NT2/D1 (cell line): ENCODE measurements at regions not wholly inside any gene's neighbourhood (a gene's known extent, or its start where the extent isn't known, plus 50 kb on each side); places are given as distances from the start of the nearest gene placed in this dataset.

Experiments used
- DNase-seq: peaks from one replicate; pipeline ENCODE4 v3.0.0-alpha.2; 2011; ENCODE audit warnings: low read depth, low spot score
- H3K27me3 ChIP-seq: 2 replicates; pipeline ENCODE4 v1.6.0; 2011; ENCODE audit warnings: mild to moderate bottlenecking; ENCODE audit not compliant: insufficient read length, insufficient read depth
- H3K36me3 ChIP-seq: 2 replicates; pipeline ENCODE4 v1.6.1; 2011; ENCODE audit warnings: mild to moderate bottlenecking, low read length, mixed read lengths; ENCODE audit not compliant: insufficient read depth, insufficient read length
- H3K4me1 ChIP-seq: 2 replicates; pipeline ENCODE4 v1.5.1; 2011; ENCODE audit not compliant: insufficient read depth, insufficient read length
- H3K4me3 ChIP-seq: 2 replicates; pipeline ENCODE4 v1.5.1; 2011; ENCODE audit warnings: low read depth; ENCODE audit not compliant: insufficient read length
- H3K9ac ChIP-seq: 2 replicates; pipeline ENCODE4 v1.6.0; 2011; ENCODE audit warnings: low read depth; ENCODE audit not compliant: insufficient read length
- H3K9me3 ChIP-seq: 2 replicates; pipeline ENCODE4 v1.5.1; 2011; ENCODE audit warnings: mild to moderate bottlenecking, low read length; ENCODE audit not compliant: insufficient read depth
- SUZ12 ChIP-seq: IDR thresholded peaks from 2 replicates; pipeline ENCODE4 v1.6.1; 2011; ENCODE audit not compliant: insufficient read length, insufficient read depth; ENCODE audit errors: extremely low read depth
- YY1 ChIP-seq: IDR thresholded peaks from 2 replicates; pipeline ENCODE4 v1.6.1; 2011; ENCODE audit not compliant: insufficient read length, insufficient read depth
- ZNF274 ChIP-seq: IDR thresholded peaks from 2 replicates; pipeline ENCODE4 v1.6.1; 2011; ENCODE audit warnings: mild to moderate bottlenecking, low read depth, low read length

- Histone ChIP-seq H3K9ac (no peak overlapping the region), H3K36me3 (no peaks in the 10 kb centered on the region)
- TF ChIP-seq SUZ12 = no peak
- no peak for TF ChIP-seq ZNF274
- no peak for TF ChIP-seq YY1
Observed at GRCh38 chr10:90561666-90562065, 296.2 kb downstream of the HTR7 start.

GRCh38 chr10:90571481-90572258 is 286.2 kb downstream of the HTR7 start:
- Histone ChIP-seq H3K4me1 (no peaks in the 10 kb centered on the region), H3K4me3 (no peak overlapping the region), H3K9me3 (no peaks in the 10 kb centered on the region), H3K36me3 (no peaks in the 10 kb centered on the region), H3K27me3 (no peaks in the 10 kb centered on the region), H3K9ac (no peak overlapping the region)
- no peak for DNase-seq
- TF ChIP-seq SUZ12 = no peak
- TF ChIP-seq ZNF274 = no peak
- TF ChIP-seq YY1 = no peak

More at GRCh38 chr10:90561666-90562065, 296.2 kb downstream of the HTR7 start:
- H3K4me3 ChIP-seq = no peak overlapping the region
- DNase-seq = no peak
- H3K4me1 ChIP-seq = no peaks in the 10 kb centered on the region
- H3K27me3 ChIP-seq = no peaks in the 10 kb centered on the region
- H3K9me3 ChIP-seq = no peaks in the 10 kb centered on the region

- no peak overlapping the region for H3K4me3 ChIP-seq
- H3K4me1 ChIP-seq = no peaks in the 10 kb centered on the region
- H3K9ac ChIP-seq = no peak overlapping the region
- TF ChIP-seq ZNF274 (no peak), SUZ12 (no peak), YY1 (no peak)
- DNase-seq = no peak
- H3K36me3 ChIP-seq = no peaks in the 10 kb centered on the region
- H3K27me3 ChIP-seq = no peaks in the 10 kb centered on the region
- H3K9me3 ChIP-seq = no peaks in the 10 kb centered on the region
Observed at GRCh38 chr10:90575125-90575524, 282.7 kb downstream of the HTR7 start.

GRCh38 chr10:90577569-90577968 is 280.3 kb downstream of the HTR7 start:
- DNase-seq = no peak
- Histone ChIP-seq H3K36me3 (no peaks in the 10 kb centered on the region), H3K9me3 (no peaks in the 10 kb centered on the region), H3K4me3 (no peak overlapping the region), H3K4me1 (no peaks in the 10 kb centered on the region), H3K9ac (no peak overlapping the region), H3K27me3 (no peaks in the 10 kb centered on the region)
- TF ChIP-seq SUZ12 (no peak), YY1 (no peak), ZNF274 (no peak)

- TF ChIP-seq ZNF274 (no peak), YY1 (no peak), SUZ12 (no peak)
- Histone ChIP-seq H3K27me3 (no peaks in the 10 kb centered on the region), H3K36me3 (no peaks in the 10 kb centered on the region), H3K9me3 (no peaks in the 10 kb centered on the region), H3K4me3 (no peak overlapping the region), H3K4me1 (no peaks in the 10 kb centered on the region), H3K9ac (no peak overlapping the region)
- peak; percentile 1 for DNase-seq
Observed at GRCh38 chr10:90579602-90580242, 278.1 kb downstream of the HTR7 start.

- H3K9me3 ChIP-seq = no peaks in the 10 kb centered on the region
- no peak overlapping the region for H3K9ac ChIP-seq
- no peak for TF ChIP-seq SUZ12
- TF ChIP-seq YY1 = no peak
- no peak for TF ChIP-seq ZNF274
- H3K27me3 ChIP-seq = no peaks in the 10 kb centered on the region
- H3K36me3 ChIP-seq = no peaks in the 10 kb centered on the region
- no peak overlapping the region for H3K4me3 ChIP-seq
- no peak for DNase-seq
- H3K4me1 ChIP-seq = no peaks in the 10 kb centered on the region
Observed at GRCh38 chr10:90583416-90583815, 274.4 kb downstream of the HTR7 start.

GRCh38 chr10:90587081-90587491 is 270.8 kb downstream of the HTR7 start:
- Histone ChIP-seq H3K27me3 (no peaks in the 10 kb centered on the region), H3K9ac (no peak overlapping the region), H3K9me3 (no peaks in the 10 kb centered on the region), H3K4me3 (no peak overlapping the region), H3K36me3 (no peaks in the 10 kb centered on the region), H3K4me1 (no peaks in the 10 kb centered on the region)
- TF ChIP-seq YY1 (no peak), ZNF274 (no peak), SUZ12 (no peak)
- DNase-seq = no peak

GRCh38 chr10:90587561-90587960 is 270.3 kb downstream of the HTR7 start:
- Histone ChIP-seq H3K27me3 (no peaks in the 10 kb centered on the region), H3K4me3 (no peak overlapping the region), H3K9ac (no peak overlapping the region), H3K36me3 (no peaks in the 10 kb centered on the region), H3K9me3 (no peaks in the 10 kb centered on the region), H3K4me1 (no peaks in the 10 kb centered on the region)
- DNase-seq = no peak
- no peak for TF ChIP-seq ZNF274
